Type B pancreatic cell (in vitro differentiated cells): ENCODE measurements at regions not wholly inside any gene's neighbourhood (a gene's known extent, or its start where the extent isn't known, plus 50 kb on each side); places are given as distances from the start of the nearest gene placed in this dataset.

Source experiments
- DNase-seq: peaks from one replicate; pipeline ENCODE4 v3.0.0; 2021; ENCODE audit warnings: mixed read lengths; ENCODE audit not compliant: unreplicated experiment; ENCODE audit errors: extremely low spot score
- H3K27ac Mint-ChIP-seq: 2 replicates; pipeline ENCODE4 v1.8.0; 2021; ENCODE audit warnings: mild to moderate bottlenecking, mixed read lengths
- H3K27me3 Mint-ChIP-seq: 2 replicates; pipeline ENCODE4 v1.8.0; 2021; ENCODE audit warnings: mixed read lengths
- H3K36me3 Mint-ChIP-seq: 2 replicates; pipeline ENCODE4 v1.8.0; 2021; ENCODE audit warnings: mixed read lengths
- H3K4me1 Mint-ChIP-seq: one replicate; pipeline ENCODE4 v1.8.0; 2021; ENCODE audit warnings: mixed read lengths; ENCODE audit not compliant: unreplicated experiment
- H3K4me3 Mint-ChIP-seq: 2 replicates; pipeline ENCODE4 v1.8.0; 2021; ENCODE audit warnings: mild to moderate bottlenecking, mixed read lengths
- H3K9me3 Mint-ChIP-seq: 2 replicates; pipeline ENCODE4 v1.8.0; 2021; ENCODE audit warnings: mixed read lengths
- CTCF ChIP-seq: fragments of 200-600 bp; sonication (generic); conservative IDR thresholded peaks from 2 replicates; pipeline ENCODE4 v1.5.0; 2021; ENCODE audit warnings: antibody characterized with exemption, mild to moderate bottlenecking

- DNase-seq = no peak
- Mint-ChIP-seq H3K36me3 (no peaks in the 10 kb centered on the region), H3K9me3 (no peaks in the 10 kb centered on the region), H3K4me3 (no peak overlapping the region), H3K27me3 (peaks cover 9% of the 10 kb centered on the region), H3K27ac (no peak overlapping the region), H3K4me1 (peaks cover 25% of the 10 kb centered on the region)
- no peak for TF ChIP-seq CTCF
Observed at GRCh38 chr1:83615370-83615769, 383.6 kb downstream of the TTLL7 start.

- no peaks in the 10 kb centered on the region for H3K4me1 Mint-ChIP-seq
- H3K27ac Mint-ChIP-seq = no peak overlapping the region
- no peak for DNase-seq
- H3K36me3 Mint-ChIP-seq = no peaks in the 10 kb centered on the region
- peaks cover 6% of the 10 kb centered on the region for H3K9me3 Mint-ChIP-seq
- H3K4me3 Mint-ChIP-seq = no peak overlapping the region
- TF ChIP-seq CTCF = no peak
- H3K27me3 Mint-ChIP-seq = peaks cover 3% of the 10 kb centered on the region
Observed at GRCh38 chr1:83606416-83606955, 392.4 kb downstream of the TTLL7 start.

GRCh38 chr1:83596331-83596730, 402.6 kb downstream of the TTLL7 start:
- no peak for DNase-seq
- Mint-ChIP-seq H3K4me3 (no peak overlapping the region), H3K4me1 (no peaks in the 10 kb centered on the region), H3K36me3 (no peaks in the 10 kb centered on the region), H3K27me3 (no peaks in the 10 kb centered on the region), H3K9me3 (peaks cover 5% of the 10 kb centered on the region), H3K27ac (no peak overlapping the region)
- TF ChIP-seq CTCF = no peak

GRCh38 chr1:83593073-83593472, 405.9 kb downstream of the TTLL7 start:
- Mint-ChIP-seq H3K27me3 (no peaks in the 10 kb centered on the region), H3K27ac (no peak overlapping the region), H3K36me3 (no peaks in the 10 kb centered on the region), H3K4me1 (no peaks in the 10 kb centered on the region), H3K4me3 (no peak overlapping the region), H3K9me3 (no peaks in the 10 kb centered on the region)
- no peak for TF ChIP-seq CTCF
- no peak for DNase-seq

- TF ChIP-seq CTCF = no peak
Observed at GRCh38 chr1:83588140-83588539, 410.8 kb downstream of the TTLL7 start.

More at GRCh38 chr1:83588140-83588539, 410.8 kb downstream of the TTLL7 start:
- Mint-ChIP-seq H3K4me3 (no peak overlapping the region), H3K27ac (no peak overlapping the region), H3K9me3 (no peaks in the 10 kb centered on the region), H3K4me1 (no peaks in the 10 kb centered on the region), H3K36me3 (no peaks in the 10 kb centered on the region), H3K27me3 (no peaks in the 10 kb centered on the region)
- DNase-seq = no peak
